GM18951 (cell line): ENCODE measurements at regions not wholly inside any gene's neighbourhood (a gene's known extent, or its start where the extent isn't known, plus 50 kb on each side); places are given as distances from the start of the nearest gene placed in this dataset.

Experiments
- POLR2A ChIP-seq: IDR thresholded peaks from 4 replicates; pipeline ENCODE4 v1.6.1; 2011; ENCODE audit warnings: mild to moderate bottlenecking; ENCODE audit not compliant: insufficient read length, insufficient read depth; ENCODE audit errors: extremely low read depth
- in situ Hi-C: fragments of 300-500 bp; cut with MboI; formaldehyde crosslinking; loops from one replicate; pipeline ENCODE4 v1.12.0; 2022; ENCODE audit warnings: low sequenced_read_pairs, mixed read lengths, inconsistent platforms; ENCODE audit not compliant: unreplicated experiment

DNA sequence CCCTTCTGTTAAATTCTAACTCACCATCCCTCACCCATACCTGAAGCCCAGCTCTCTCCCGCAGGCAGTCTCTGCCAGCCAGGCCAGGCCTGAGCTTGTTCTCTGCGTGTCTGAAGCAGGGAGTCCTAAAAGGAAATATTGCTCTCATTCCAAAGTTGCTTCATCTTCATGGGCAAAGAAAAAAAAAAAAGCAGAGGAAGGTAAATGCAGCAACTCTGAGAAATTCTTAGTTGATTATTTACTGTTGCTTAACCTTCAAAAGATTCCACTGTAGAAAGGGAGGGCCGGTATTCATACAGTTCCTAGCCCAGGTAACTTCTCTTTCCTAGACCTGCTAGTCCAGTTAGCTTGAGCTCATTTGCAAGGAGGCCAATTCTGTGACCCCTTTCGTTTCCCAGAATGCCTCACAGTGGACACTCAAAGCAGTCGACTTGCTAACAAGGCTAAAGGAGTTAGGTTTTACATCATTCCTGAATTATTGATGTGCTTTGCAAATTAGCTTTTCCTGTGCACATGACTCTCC lies 193.5 kb upstream of the EEA1 start:
- TF ChIP-seq POLR2A, result no peak
- in situ Hi-C loops, result no loop called here

DNA sequence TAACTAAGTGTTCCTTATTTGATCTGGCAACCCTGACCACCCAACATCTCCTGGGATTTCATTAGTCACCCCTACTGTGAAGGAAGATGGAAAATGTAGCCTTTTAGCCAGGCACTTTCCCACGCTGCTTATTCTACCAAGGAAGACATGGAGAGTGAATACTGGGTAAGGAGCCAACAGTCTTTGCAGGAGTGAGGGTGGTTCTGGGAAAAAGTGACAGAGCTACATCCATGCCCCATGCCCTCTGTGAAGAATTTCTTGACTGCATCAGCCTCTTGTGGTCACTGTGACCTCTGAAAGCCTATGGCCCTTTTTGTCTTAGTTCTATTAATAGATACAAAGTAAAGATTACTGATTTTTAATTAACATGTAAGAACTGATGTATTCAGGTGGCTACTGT lies 196.0 kb upstream of the EEA1 start:
- TF ChIP-seq POLR2A, result no peak
- in situ Hi-C loops, result no loop called here

DNA sequence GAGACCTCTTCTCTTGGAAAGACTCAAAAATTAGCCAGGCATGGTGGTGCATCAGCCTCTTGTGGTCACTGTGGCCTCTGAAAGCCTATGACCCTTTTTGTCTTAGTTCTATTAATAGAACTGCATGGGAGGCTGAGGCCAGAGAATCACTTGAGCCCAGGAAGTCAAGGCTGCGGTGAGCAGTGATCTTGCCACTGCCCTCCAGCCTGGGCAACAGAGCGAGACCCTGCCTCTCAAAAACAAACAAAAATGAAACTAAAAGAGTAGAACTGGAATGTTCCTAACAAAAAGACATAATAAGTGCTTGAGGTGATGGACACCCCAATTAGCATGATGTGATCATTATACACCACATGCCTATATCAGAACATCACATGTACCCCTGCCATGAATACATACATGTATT lies 197.0 kb upstream of the EEA1 start:
- in situ Hi-C loops, result no loop called here
- no peak for TF ChIP-seq POLR2A

DNA sequence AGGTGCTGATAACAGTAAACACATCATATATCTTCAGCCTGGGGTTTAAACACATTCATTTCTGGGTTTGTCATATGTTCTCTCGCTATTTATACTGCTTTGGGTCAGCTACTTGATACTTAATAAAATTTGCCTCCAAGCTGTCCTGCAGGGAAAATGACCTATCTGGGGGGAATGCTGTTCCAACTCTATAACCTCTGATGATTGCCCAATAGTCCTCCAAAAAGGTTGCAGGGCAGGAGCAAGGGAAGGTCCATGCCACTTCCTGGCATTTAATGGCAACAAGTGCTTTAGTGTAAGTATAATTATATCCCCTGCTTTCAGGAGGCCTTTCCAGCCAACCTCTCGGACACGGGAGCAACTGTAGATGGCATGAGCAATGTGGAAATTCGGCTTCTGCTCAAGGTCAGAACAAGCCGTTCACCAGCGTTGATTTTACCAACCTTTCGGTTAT lies 198.0 kb upstream of the EEA1 start:
- in situ Hi-C loops, result no loop called here
- no peak for TF ChIP-seq POLR2A

DNA sequence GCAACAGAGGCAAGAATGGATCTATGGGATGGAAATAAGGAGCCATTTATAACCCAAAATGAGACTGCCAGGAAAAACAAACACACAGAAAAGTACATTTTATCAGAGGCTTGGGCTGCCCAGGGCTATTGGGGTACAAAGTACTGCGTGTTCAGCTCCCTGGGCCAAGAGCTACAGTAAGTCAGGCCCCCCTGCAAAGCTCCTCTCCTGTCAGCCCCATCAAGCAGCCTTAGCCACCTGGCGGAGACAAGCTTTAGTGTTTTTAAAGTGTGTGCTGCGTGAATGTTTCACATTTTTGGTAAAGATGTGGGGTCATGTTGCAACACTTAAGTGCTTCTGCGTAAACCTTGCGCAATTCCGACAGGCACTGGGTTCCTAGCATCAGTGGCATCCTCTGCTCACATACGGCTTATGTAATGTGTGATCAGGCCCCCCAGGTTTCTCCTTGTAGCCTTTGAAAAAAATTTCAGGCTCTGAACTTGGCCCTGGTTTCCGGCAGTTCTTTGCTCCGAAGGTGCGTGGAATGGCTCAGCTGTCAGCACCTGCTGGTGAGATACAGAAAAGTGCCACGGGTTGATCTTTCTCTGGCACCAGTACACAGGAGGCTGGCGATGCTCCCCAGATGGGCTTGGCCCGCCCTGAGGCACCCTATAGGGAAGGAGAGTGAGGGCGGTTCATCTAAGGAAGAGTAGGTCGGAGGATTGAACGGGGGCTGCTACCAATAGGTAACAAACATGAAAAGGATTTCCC lies 198.7 kb upstream of the EEA1 start:
- TF ChIP-seq POLR2A, result no peak
- in situ Hi-C loops, result no loop called here

DNA sequence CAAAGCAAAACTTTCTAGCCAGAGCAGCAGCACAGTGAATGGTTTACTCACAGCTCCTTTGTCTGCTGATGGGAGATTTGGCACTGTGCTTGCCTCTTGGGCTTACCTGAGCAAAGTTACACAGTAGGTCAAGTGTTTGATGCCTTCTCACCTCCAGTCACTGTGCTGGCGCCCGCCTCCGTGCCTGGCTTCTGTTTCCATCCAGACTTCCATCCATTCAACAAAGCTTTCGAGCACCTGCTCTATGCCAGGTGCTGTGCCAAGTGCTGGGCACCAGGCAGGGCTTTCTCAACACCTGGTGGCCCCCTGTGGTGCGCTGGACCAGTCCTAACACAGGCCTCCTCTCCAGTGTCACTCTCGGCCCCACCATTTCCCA lies 199.2 kb upstream of the EEA1 start:
- in situ Hi-C loops, result no loop called here

DNA sequence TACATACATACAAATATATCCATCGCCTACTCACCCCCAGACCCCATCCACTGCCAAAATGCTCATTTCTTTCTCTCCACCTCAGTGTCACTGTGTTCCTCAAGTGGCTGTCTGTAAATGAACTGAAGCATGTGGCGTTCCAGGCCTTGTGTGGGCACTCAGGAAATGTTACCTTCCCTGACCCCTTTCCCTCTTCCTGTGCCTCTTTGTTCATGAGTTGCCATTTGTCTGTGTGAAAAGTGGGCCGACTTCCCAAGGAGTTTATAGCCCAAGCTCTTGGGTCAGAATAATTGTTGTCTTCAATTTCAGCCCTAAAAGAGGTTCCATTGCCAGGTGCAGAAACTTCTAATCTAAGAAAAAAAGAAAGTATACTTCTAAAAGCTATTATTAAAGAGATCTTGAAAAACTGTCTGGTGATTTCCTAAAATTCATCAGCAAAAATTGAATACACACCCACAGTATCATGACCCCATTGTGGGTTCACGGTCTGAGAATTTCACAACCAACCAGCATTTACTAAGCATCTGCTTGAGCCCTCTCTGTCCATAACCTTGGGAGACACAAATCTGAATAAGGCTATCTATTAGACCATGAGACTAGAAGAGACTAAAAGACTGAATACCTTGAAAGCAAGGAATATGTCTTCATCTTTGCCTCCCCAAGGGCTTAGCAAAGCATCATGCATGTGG lies 201.4 kb upstream of the EEA1 start:
- in situ Hi-C loops, result no loop called here
- TF ChIP-seq POLR2A, result no peak

More for the DNA sequence above, 199.2 kb upstream of the EEA1 start:
- no peak for TF ChIP-seq POLR2A

DNA sequence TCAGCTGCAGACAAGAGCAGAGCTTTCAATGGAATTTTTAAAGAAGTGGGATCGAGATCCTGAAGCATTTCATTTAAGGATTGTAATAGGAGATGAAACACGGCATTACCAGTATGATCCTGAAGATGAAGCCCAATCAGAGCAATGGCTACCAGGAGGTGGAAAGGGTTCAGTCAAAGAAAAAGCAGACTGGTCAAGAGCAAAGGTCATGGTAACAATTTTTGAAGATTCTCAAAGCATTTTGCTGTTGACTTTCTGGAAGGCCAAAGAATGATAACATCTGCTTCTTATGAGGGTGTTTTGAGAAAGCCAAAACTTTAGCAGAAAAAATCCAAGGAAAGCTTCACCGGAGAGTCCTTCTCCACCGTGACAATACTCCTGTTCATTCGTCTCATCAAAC lies 204.3 kb upstream of the EEA1 start:
- in situ Hi-C loops, result no loop called here
- TF ChIP-seq POLR2A, result no peak

DNA sequence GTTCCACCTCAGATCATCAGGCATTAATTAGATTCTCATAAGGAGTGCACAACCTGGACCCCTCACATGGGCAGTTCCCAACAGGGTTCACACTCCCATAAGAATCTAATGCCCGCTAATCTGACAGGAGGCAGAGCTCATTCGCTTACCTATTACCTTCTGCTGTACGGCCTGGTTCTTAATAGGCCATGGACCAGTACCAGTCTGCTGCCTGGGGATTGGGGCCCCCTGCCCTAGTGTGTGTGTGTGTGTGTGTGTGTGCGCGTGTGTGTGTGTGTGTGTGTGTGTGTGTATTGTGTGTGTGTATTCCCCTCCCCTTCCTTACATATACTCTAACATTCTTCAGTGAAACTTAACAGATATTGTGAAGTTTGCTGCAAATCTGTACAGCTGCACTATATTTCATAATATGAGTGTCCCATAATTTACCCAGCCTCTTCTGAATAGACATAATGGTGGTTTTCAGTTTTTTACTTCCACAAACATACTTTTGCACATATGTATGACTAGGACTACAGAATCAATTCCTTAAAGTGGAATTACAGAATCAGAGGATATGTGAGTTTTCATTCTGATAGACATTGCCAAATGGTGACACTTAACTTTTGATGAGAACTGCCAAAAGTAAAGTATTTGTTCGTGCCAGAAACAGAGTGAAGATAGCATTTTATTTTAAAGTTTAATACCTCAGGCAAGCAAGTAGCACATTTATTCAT lies 205.2 kb upstream of the EEA1 start:
- no peak for TF ChIP-seq POLR2A
- in situ Hi-C loops, result no loop called here

DNA sequence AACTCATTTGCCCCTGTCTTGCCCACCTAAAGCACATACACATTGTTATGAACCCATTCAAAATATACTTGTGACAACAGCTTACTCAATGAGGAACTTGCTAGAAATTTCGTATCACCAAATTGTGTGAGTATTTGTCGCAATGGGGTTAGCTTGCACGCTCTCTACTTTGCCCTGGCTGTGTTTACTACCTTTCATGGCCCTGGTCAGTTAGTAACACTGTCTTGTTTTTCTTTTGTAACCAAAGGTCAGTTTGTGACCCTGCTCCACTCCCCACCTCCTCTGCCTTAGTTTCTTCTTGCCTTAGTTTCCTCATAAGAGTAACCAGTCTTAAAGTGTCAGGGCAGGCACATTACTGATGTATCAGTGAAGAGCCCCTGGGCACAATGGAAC lies 205.8 kb upstream of the EEA1 start:
- in situ Hi-C loops, result no loop called here
- TF ChIP-seq POLR2A, result no peak

DNA sequence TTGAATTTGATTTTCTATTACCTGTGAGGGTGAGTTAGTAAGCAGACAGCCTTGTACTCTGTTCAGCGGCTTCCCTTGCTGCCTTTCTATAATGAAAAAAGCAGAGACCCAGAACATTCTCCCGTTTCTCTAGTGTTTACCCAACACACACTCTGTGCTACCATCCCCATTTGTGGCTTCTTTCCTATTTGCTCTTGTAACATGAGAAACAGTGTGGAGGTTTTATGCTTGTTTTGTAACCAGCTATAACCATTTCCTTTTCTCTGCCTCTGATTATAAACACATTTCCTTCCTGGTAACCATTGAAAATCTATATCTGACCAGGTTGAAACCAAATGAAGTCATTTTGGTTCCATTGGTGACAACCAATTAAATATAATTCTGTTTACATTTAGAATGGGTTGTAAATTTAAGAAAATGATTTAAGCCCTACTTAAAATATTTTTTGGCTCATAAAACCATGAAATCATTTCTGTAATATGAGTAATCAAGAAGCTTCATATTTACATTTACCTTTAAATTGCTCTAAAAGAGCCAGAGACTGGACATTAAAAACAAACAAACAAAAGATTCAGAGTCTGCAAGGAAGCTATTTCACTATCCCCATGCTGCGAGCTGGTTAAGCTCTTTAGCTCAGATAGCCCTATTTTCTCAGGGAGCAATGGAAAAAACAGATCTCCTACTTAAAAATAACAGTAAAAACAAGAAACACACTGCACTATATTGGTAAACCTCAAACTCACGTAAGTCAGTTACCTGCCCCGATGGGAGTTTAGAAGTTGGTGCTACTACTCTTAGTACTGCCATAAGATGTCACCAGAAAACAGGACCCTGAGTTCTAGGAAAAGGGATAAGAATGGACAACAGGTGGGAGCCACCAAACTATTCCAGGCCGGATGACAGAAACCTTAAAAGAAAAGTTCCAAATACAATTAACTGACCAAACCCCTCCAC lies 206.5 kb upstream of the EEA1 start:
- in situ Hi-C loops, result no loop called here
- TF ChIP-seq POLR2A, result no peak

DNA sequence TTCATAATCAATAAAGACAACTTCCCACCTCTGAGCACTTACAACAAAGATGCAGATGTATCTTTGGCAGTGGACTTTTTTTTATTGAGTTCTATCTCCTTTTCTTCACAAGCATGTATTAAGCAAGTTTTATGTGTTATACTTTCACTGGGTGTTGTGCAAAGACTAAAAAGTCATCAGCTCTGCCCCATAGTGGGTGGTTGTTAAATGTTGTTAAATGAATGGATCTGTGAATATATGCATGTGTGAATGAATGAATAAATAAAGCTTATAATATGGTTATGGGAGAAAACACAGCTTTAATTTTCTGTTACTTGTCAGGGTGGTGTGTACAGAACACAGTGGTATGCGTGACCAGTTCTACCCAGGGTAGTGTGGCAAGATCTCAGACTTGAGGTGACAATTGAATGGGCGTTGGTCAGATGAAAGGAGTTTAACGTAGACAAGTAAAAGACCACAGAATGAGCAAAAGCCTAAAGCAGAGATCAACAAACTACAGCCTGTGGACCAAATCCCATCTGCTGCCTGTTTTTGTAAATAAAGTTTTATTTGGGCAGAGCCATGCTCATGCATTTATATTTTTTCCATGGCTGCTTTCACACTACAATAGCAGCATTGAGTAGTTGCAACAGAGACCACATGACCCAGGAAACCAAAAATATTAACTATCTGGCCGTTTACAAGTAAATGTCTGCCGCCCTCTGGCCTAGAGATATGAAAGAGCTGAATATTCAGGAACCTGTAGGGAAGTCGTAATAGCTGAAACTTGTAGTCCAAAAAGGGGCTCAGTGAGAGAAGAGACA lies 207.4 kb upstream of the EEA1 start:
- no peak for TF ChIP-seq POLR2A
- in situ Hi-C loops, result no loop called here
